GM12891 (cell line): ENCODE measurements at regions not wholly inside any gene's neighbourhood (a gene's known extent, or its start where the extent isn't known, plus 50 kb on each side); places are given as distances from the start of the nearest gene placed in this dataset.

Experiments used
- POLR2A ChIP-seq: IDR thresholded peaks from 2 replicates; pipeline ENCODE4 v1.6.1; 2011; ENCODE audit warnings: low read depth, low read length, control low read depth
- POLR2AphosphoS5 ChIP-seq: IDR thresholded peaks from 2 replicates; pipeline ENCODE4 v1.6.1; 2011; ENCODE audit warnings: low read depth, low read length, control low read depth
- SPI1 ChIP-seq: IDR thresholded peaks from 2 replicates; pipeline ENCODE4 v1.6.1; 2011; ENCODE audit warnings: low read depth, low read length, control low read depth
- TAF1 ChIP-seq: IDR thresholded peaks from 2 replicates; pipeline ENCODE4 v1.6.1; 2011; ENCODE audit warnings: low read depth, low read length, control low read depth

DNA sequence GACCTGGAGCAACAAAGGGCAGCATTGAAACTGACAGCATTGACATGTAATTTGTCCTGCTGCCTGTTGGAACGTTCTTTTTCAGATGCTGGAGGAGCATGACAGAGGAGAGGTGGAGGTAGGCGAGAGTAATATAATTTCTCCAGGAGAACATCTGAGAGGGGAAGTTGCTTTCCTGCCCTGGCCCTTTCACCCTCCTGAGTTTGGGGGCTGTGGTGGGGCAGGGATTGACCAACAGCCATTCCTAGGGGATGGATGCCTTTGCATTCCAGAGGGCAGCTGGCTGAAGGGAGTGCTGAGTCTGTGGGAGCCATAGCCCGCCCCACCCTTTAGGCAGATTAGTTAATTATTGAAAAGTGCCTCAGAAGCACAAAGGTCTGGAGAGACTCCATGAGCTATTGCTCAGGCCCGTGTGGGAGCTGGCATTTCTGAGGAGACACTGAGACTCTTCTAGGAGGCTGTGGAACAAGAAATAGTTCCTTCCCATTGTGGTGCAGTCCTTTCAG, 73.5 kb downstream of the ARF6 start:
- TF ChIP-seq POLR2AphosphoS5 (no peak), POLR2A (no peak), TAF1 (no peak), SPI1 (no peak)
